Liver (tissue), 8 donors: ENCODE measurements at regions not wholly inside any gene's neighbourhood (a gene's known extent, or its start where the extent isn't known, plus 50 kb on each side); places are given as distances from the start of the nearest gene placed in this dataset.

ENCODE experiments used
- DNase-seq: peaks from one replicate; pipeline ENCODE4 v3.0.0-alpha.2; 2017; ENCODE audit warnings: low spot score
- H3K27ac ChIP-seq, 2 donors: one replicate each; pipeline ENCODE4 v1.7.0; 2013; ENCODE audit warnings: inconsistent platforms in 2 of 2, low read length in 2 of 2, control low read depth in 1 of 2, low read depth in 1 of 2, mild to moderate bottlenecking in 1 of 2
- H3K27me3 ChIP-seq, 4 donors: one replicate each; pipeline versions ENCODE4 v1.6.1 to v1.7.0; 2013; ENCODE audit warnings: low read length in 3 of 4, inconsistent platforms in 1 of 4, mild to moderate bottlenecking in 1 of 4, moderate library complexity in 1 of 4; ENCODE audit not compliant: control insufficient read depth in 4 of 4, insufficient read depth in 4 of 4
- H3K36me3 ChIP-seq, 4 donors: one replicate each; pipeline versions ENCODE4 v1.6.1 to v1.7.0; 2013; ENCODE audit warnings: low read length in 3 of 4, mild to moderate bottlenecking in 3 of 4, low read depth in 1 of 4, moderate library complexity in 1 of 4; ENCODE audit not compliant: control insufficient read depth in 4 of 4, insufficient read depth in 3 of 4
- H3K4me1 ChIP-seq, 4 donors: one replicate each; pipeline versions ENCODE4 v1.6.1 to v1.7.0; 2013; ENCODE audit warnings: low read length in 3 of 4, mild to moderate bottlenecking in 3 of 4, moderate library complexity in 1 of 4; ENCODE audit not compliant: control insufficient read depth in 4 of 4, insufficient read depth in 4 of 4
- H3K4me3 ChIP-seq, 3 donors: one replicate each; pipeline versions ENCODE4 v1.6.1 to v1.7.0; 2013; ENCODE audit warnings: low read length in 3 of 3, control low read depth in 1 of 3, low read depth in 1 of 3, mild to moderate bottlenecking in 1 of 3
- H3K9ac ChIP-seq, 2 donors: one replicate each; pipeline ENCODE4 v1.7.0; 2013; ENCODE audit warnings: low read length in 2 of 2, mild to moderate bottlenecking in 2 of 2, moderate library complexity in 2 of 2, control low read depth in 1 of 2, low read depth in 1 of 2
- H3K9me3 ChIP-seq, 4 donors: one replicate each; pipeline versions ENCODE4 v1.6.1 to v1.7.0; 2013; ENCODE audit warnings: low read length in 3 of 4; ENCODE audit not compliant: control insufficient read depth in 4 of 4
- CTCF ChIP-seq: fragments of 150-350 bp; IDR thresholded peaks from 2 replicates; pipeline ENCODE4 v1.5.1; 2017; ENCODE audit warnings: improper control_type of control experiment, low read depth, low read length; ENCODE audit not compliant: missing input control
- EGR1 ChIP-seq, 2 donors: IDR thresholded peaks; 2 replicates each; pipeline ENCODE4 v1.6.1; 2016 to 2018; ENCODE audit warnings: antibody characterized with exemption in 2 of 2, low read depth in 2 of 2
- FOXA1 ChIP-seq: IDR thresholded peaks from 2 replicates; pipeline ENCODE4 v1.6.1; 2016; ENCODE audit warnings: antibody characterized with exemption
- FOXA2 ChIP-seq: IDR thresholded peaks from 2 replicates; pipeline ENCODE4 v1.6.1; 2016; ENCODE audit warnings: antibody characterized with exemption
- GABPA ChIP-seq, 2 donors: IDR thresholded peaks in 1 of 2; conservative IDR thresholded peaks in 1 of 2; 2 replicates each; pipeline ENCODE4 v1.6.1; 2016; ENCODE audit warnings: antibody characterized with exemption in 2 of 2, mild to moderate bottlenecking in 1 of 2, moderate library complexity in 1 of 2
- HNF4A ChIP-seq, 2 donors: conservative IDR thresholded peaks; 2 replicates each; pipeline ENCODE4 v1.6.1; 2016; ENCODE audit warnings: antibody characterized with exemption in 2 of 2, mild to moderate bottlenecking in 2 of 2
- HNF4G ChIP-seq: IDR thresholded peaks from 2 replicates; pipeline ENCODE4 v1.6.1; 2016; ENCODE audit warnings: antibody characterized with exemption
- JUND ChIP-seq, 2 donors: IDR thresholded peaks; 2 replicates each; pipeline ENCODE4 v1.6.1; 2016; ENCODE audit warnings: antibody characterized with exemption in 2 of 2
- MAX ChIP-seq: IDR thresholded peaks from 2 replicates; pipeline ENCODE4 v1.6.1; 2016; ENCODE audit warnings: antibody characterized with exemption
- NR2F2 ChIP-seq: IDR thresholded peaks from 2 replicates; pipeline ENCODE4 v1.6.1; 2016; ENCODE audit warnings: antibody characterized with exemption
- RAD21 ChIP-seq, 2 donors: IDR thresholded peaks; 2 replicates each; pipeline ENCODE4 v1.6.1; 2016; ENCODE audit warnings: antibody characterized with exemption in 2 of 2, mild to moderate bottlenecking in 2 of 2
- RXRA ChIP-seq, 2 donors: IDR thresholded peaks; 2 replicates each; pipeline ENCODE4 v1.6.1; 2017 to 2018; ENCODE audit warnings: antibody characterized with exemption in 2 of 2, mild to moderate bottlenecking in 1 of 2
- SP1 ChIP-seq: IDR thresholded peaks from 2 replicates; pipeline ENCODE4 v1.6.1; 2018; ENCODE audit warnings: antibody characterized with exemption, mild to moderate bottlenecking
- TAF1 ChIP-seq: conservative IDR thresholded peaks from 2 replicates; pipeline ENCODE4 v1.6.1; 2016; ENCODE audit warnings: antibody characterized with exemption, mild to moderate bottlenecking
- YY1 ChIP-seq: IDR thresholded peaks from 2 replicates; pipeline ENCODE4 v1.6.1; 2016; ENCODE audit warnings: antibody characterized with exemption, mild to moderate bottlenecking
- ZBTB33 ChIP-seq: IDR thresholded peaks from 2 replicates; pipeline ENCODE4 v1.6.1; 2016; ENCODE audit warnings: antibody characterized with exemption
- WGBS: extraction: QIAGEN DNeasy Blood & Tissue Kit; methylation state at CpG from one replicate; pipeline ENCODE4 v1.1.7; 2013; 5-methylcytosine and 5-hydroxymethylcytosine counted together
- TF ChIP-seq, protein P1 (sequence below): IDR thresholded peaks from 2 replicates; pipeline ENCODE4 v1.6.1; 2016; ENCODE audit warnings: antibody characterized with exemption, mild to moderate bottlenecking
- TF ChIP-seq, protein P2 (sequence below): IDR thresholded peaks from 2 replicates; pipeline ENCODE4 v1.6.1; 2016; ENCODE audit warnings: antibody characterized with exemption
- donor health status: healthy.
- donor health status: healthy.
- donor health status: healthy.
- donor health status: healthy.
- donor health status: healthy.

DNA sequence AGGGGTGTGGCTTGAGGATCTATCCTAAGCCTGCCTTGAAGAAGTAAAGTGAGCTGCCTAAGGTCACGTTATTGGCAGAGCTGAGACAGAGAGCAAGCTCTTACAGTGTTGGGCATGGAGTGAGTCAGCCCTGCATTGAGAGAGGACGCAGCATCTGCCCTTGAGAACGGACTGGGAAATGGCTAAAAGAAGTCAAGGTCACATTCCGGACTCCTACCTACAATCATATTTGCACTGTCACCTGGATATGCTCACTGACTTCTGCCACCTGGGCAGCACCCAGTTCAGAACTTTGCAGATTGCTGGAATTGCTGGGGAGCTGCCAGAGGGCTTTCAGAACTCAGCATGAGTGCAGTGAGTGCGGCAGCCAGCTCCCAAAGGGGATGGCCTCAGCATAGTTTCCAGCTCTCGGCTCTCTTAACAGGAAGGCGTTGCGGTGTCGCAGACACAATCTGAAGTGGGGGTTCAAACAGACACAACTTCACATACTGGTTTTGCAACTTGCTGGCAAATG, 199.3 kb upstream of the SGK1 start:
- H3K9ac ChIP-seq, result peak overlapping the region in 1 of 2 donors; percentile 40
- H3K27me3 ChIP-seq, result no peaks in the 10 kb centered on the region
- 15% methylated on average over 9 of the region's 9 CpGs for WGBS
- H3K27ac ChIP-seq, result peak overlapping the region; percentile 70 to 72
- H3K36me3 ChIP-seq, result no peaks in the 10 kb centered on the region
- H3K4me3 ChIP-seq, result no peak overlapping the region
- peaks cover 4 to 27% (median 15%) of the 10 kb centered on the region in 4 donors for H3K4me1 ChIP-seq
- DNase-seq, result no peak
- H3K9me3 ChIP-seq, result no peaks in the 10 kb centered on the region
- TF ChIP-seq CTCF (no peak), TAF1 (no peak), ZBTB33 (peak; percentile 85), YY1 (peak; percentile 77), SP1 (peak; percentile 89), NR2F2 (peak; percentile 71), FOXA2 (peak; percentile 75), MAX (peak; percentile 83), FOXA1 (peak; percentile 41), GABPA (IDR thresholded peaks at IDR 0.05 in 1 of 2, conservative IDR thresholded peaks at IDR 0.05 in 1 of 2) (peak in 1 of 2 donors; percentile 31), RAD21 (IDR thresholded peaks at IDR 0.05) (peak; percentile 71 to 76), EGR1 (IDR thresholded peaks at IDR 0.05; ENCODE audit: low read depth in 2 of 2) (peak in 1 of 2 donors; percentile 67), HNF4A (conservative IDR thresholded peaks at IDR 0.05) (peak; percentile 86 to 96), JUND (IDR thresholded peaks at IDR 0.05) (peak in 1 of 2 donors; percentile 96), HNF4G (peak; percentile 59), RXRA (IDR thresholded peaks at IDR 0.05) (peak; percentile 88 to 98)
- TF ChIP-seq, protein P1, sequence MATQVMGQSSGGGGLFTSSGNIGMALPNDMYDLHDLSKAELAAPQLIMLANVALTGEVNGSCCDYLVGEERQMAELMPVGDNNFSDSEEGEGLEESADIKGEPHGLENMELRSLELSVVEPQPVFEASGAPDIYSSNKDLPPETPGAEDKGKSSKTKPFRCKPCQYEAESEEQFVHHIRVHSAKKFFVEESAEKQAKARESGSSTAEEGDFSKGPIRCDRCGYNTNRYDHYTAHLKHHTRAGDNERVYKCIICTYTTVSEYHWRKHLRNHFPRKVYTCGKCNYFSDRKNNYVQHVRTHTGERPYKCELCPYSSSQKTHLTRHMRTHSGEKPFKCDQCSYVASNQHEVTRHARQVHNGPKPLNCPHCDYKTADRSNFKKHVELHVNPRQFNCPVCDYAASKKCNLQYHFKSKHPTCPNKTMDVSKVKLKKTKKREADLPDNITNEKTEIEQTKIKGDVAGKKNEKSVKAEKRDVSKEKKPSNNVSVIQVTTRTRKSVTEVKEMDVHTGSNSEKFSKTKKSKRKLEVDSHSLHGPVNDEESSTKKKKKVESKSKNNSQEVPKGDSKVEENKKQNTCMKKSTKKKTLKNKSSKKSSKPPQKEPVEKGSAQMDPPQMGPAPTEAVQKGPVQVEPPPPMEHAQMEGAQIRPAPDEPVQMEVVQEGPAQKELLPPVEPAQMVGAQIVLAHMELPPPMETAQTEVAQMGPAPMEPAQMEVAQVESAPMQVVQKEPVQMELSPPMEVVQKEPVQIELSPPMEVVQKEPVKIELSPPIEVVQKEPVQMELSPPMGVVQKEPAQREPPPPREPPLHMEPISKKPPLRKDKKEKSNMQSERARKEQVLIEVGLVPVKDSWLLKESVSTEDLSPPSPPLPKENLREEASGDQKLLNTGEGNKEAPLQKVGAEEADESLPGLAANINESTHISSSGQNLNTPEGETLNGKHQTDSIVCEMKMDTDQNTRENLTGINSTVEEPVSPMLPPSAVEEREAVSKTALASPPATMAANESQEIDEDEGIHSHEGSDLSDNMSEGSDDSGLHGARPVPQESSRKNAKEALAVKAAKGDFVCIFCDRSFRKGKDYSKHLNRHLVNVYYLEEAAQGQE, result peak; percentile 86
- TF ChIP-seq, protein P2, sequence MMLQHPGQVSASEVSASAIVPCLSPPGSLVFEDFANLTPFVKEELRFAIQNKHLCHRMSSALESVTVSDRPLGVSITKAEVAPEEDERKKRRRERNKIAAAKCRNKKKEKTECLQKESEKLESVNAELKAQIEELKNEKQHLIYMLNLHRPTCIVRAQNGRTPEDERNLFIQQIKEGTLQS, result peak; percentile 51
